GM23338 (cell line): ENCODE measurements at regions not wholly inside any gene's neighbourhood (a gene's known extent, or its start where the extent isn't known, plus 50 kb on each side); places are given as distances from the start of the nearest gene placed in this dataset.

Experiments used
- ATAC-seq: fragments of 200-7000 bp; cut with Tn5 transposase; 3 replicates; pipeline ENCODE4 v1.9.1; 2020
- DNase-seq: peaks from one replicate; pipeline ENCODE4 v3.0.0-alpha.2; 2015; ENCODE audit warnings: low spot score
- H2AFZ ChIP-seq: fragments of 200-600 bp; sonication (generic); 2 replicates; pipeline ENCODE4 v1.8.0; 2016; ENCODE audit warnings: antibody characterized with exemption, mild to moderate bottlenecking, moderate library complexity
- H3F3A ChIP-seq: fragments of 200-600 bp; sonication (generic); replicated peaks from 2 replicates; pipeline ENCODE4 v1.8.0; 2017; ENCODE audit warnings: antibody characterized with exemption, mixed run types, low read depth
- H3K27ac ChIP-seq: fragments of 200-600 bp; sonication (generic); 2 replicates; pipeline ENCODE4 v1.6.1; 2016; ENCODE audit warnings: low read depth
- H3K27me3 ChIP-seq: fragments of 200-600 bp; sonication (generic); 2 replicates; pipeline ENCODE4 v1.8.0; 2016; ENCODE audit warnings: mild to moderate bottlenecking, mixed run types, moderate library complexity; ENCODE audit not compliant: insufficient read depth
- H3K36me3 ChIP-seq: fragments of 200-600 bp; sonication (generic); 2 replicates; pipeline ENCODE4 v1.8.0; 2016; ENCODE audit warnings: mild to moderate bottlenecking; ENCODE audit not compliant: insufficient read depth
- H3K4me1 ChIP-seq: fragments of 200-600 bp; sonication (generic); 2 replicates; pipeline ENCODE4 v1.8.0; 2016; ENCODE audit warnings: mild to moderate bottlenecking, moderate library complexity; ENCODE audit not compliant: insufficient read depth
- H3K4me2 ChIP-seq: fragments of 200-600 bp; sonication (generic); 2 replicates; pipeline ENCODE4 v1.7.1; 2017; ENCODE audit warnings: mixed run types
- H3K4me3 ChIP-seq: fragments of 200-600 bp; sonication (generic); 2 replicates; pipeline ENCODE4 v1.6.1; 2016; ENCODE audit warnings: mixed run types
- H3K79me2 ChIP-seq: fragments of 200-600 bp; sonication (generic); replicated peaks from 2 replicates; pipeline ENCODE4 v1.8.0; 2017; ENCODE audit warnings: mild to moderate bottlenecking; ENCODE audit not compliant: insufficient read depth
- H3K9me2 ChIP-seq: fragments of 200-600 bp; sonication (generic); 2 replicates; pipeline ENCODE4 v1.8.0; 2017; ENCODE audit not compliant: insufficient read depth
- H4K20me1 ChIP-seq: fragments of 200-600 bp; sonication (generic); replicated peaks from 2 replicates; pipeline ENCODE4 v1.8.0; 2017; ENCODE audit warnings: mild to moderate bottlenecking; ENCODE audit not compliant: insufficient read depth
- H3K27ac Mint-ChIP-seq: 2 replicates; pipeline ENCODE4 v1.8.0; 2020; ENCODE audit warnings: inconsistent platforms, mild to moderate bottlenecking, moderate library complexity, mixed read lengths
- H3K27me3 Mint-ChIP-seq: 3 replicates; pipeline ENCODE4 v1.8.0; 2022; ENCODE audit warnings: low read depth, mild to moderate bottlenecking, moderate library complexity, mixed read lengths, inconsistent platforms; ENCODE audit not compliant: insufficient read depth, poor library complexity
- H3K36me3 Mint-ChIP-seq: 3 replicates; pipeline ENCODE4 v1.8.0; 2021; ENCODE audit warnings: low read depth, mild to moderate bottlenecking, inconsistent platforms, moderate library complexity, mixed read lengths
- H3K4me1 Mint-ChIP-seq: 3 replicates; pipeline ENCODE4 v1.8.0; 2020; ENCODE audit warnings: mild to moderate bottlenecking, inconsistent platforms, mixed read lengths
- H3K4me3 Mint-ChIP-seq: 3 replicates; pipeline ENCODE4 v1.8.0; 2021; ENCODE audit warnings: moderate library complexity, mild to moderate bottlenecking, inconsistent platforms, mixed read lengths
- H3K9me3 Mint-ChIP-seq: 3 replicates; pipeline ENCODE4 v1.8.0; 2020; ENCODE audit warnings: moderate library complexity, mild to moderate bottlenecking, inconsistent platforms, mixed read lengths
- CREB1 ChIP-seq: fragments of 250-450 bp; sonication (Bioruptor Pico); IDR thresholded peaks from 2 replicates; pipeline ENCODE4 v1.5.0; 2020; ENCODE audit warnings: low read depth, mild to moderate bottlenecking, moderate library complexity
- EZH2 ChIP-seq: fragments of 200-600 bp; sonication (generic); IDR thresholded peaks from one replicate; pipeline ENCODE4 v1.8.0; 2017; ENCODE audit warnings: antibody characterized with exemption, mild to moderate bottlenecking, low read depth; ENCODE audit not compliant: unreplicated experiment
- EZH2phosphoT487 ChIP-seq: fragments of 200-600 bp; sonication (generic); IDR thresholded peaks from one replicate; pipeline ENCODE4 v1.8.1; 2018; ENCODE audit warnings: antibody characterized with exemption; ENCODE audit not compliant: unreplicated experiment
- JUNB ChIP-seq: IDR thresholded peaks from one replicate; pipeline ENCODE4 v1.6.1; 2016; ENCODE audit warnings: antibody characterized with exemption; ENCODE audit not compliant: unreplicated experiment
- NANOG ChIP-seq: IDR thresholded peaks from 2 replicates; pipeline ENCODE4 v1.6.1; 2016; ENCODE audit warnings: antibody characterized with exemption, borderline replicate concordance
- POLR2AphosphoS5 ChIP-seq: IDR thresholded peaks from 2 replicates; pipeline ENCODE4 v1.6.1; 2016; ENCODE audit warnings: antibody characterized with exemption, low read depth
- STAT1 ChIP-seq: IDR thresholded peaks from one replicate; pipeline ENCODE4 v1.6.1; 2016; ENCODE audit warnings: antibody characterized with exemption; ENCODE audit not compliant: unreplicated experiment
- ZNF114 ChIP-seq: fragments of 250-450 bp; sonication (Bioruptor Pico); IDR thresholded peaks from 2 replicates; pipeline ENCODE4 v1.5.0; 2020; ENCODE audit warnings: mild to moderate bottlenecking, moderate library complexity
- ZNF331 ChIP-seq: fragments of 250-450 bp; sonication (Bioruptor Pico); IDR thresholded peaks from 2 replicates; pipeline ENCODE4 v1.5.0; 2020; ENCODE audit warnings: low read depth, mild to moderate bottlenecking, moderate library complexity
- TF ChIP-seq, protein P1 (sequence below), 2 experiments: fragments of 200-600 bp in 1 of 2; sonication (generic) in 1 of 2; conservative IDR thresholded peaks; 2 replicates each; pipeline versions ENCODE4 v1.5.1 to v1.6.1; 2016 to 2017; ENCODE audit warnings: antibody characterized with exemption in 2 of 2, low read depth in 2 of 2, mild to moderate bottlenecking in 2 of 2, moderate library complexity in 1 of 2
- TF ChIP-seq, protein P2 (sequence below): fragments of 250-450 bp; sonication (Bioruptor Pico); IDR thresholded peaks from 2 replicates; pipeline ENCODE4 v1.5.0; 2020; ENCODE audit warnings: mild to moderate bottlenecking, moderate library complexity
- TF ChIP-seq, protein P3 (sequence below): IDR thresholded peaks from one replicate; pipeline ENCODE4 v1.6.1; 2018; ENCODE audit warnings: antibody characterized with exemption; ENCODE audit not compliant: unreplicated experiment

DNA sequence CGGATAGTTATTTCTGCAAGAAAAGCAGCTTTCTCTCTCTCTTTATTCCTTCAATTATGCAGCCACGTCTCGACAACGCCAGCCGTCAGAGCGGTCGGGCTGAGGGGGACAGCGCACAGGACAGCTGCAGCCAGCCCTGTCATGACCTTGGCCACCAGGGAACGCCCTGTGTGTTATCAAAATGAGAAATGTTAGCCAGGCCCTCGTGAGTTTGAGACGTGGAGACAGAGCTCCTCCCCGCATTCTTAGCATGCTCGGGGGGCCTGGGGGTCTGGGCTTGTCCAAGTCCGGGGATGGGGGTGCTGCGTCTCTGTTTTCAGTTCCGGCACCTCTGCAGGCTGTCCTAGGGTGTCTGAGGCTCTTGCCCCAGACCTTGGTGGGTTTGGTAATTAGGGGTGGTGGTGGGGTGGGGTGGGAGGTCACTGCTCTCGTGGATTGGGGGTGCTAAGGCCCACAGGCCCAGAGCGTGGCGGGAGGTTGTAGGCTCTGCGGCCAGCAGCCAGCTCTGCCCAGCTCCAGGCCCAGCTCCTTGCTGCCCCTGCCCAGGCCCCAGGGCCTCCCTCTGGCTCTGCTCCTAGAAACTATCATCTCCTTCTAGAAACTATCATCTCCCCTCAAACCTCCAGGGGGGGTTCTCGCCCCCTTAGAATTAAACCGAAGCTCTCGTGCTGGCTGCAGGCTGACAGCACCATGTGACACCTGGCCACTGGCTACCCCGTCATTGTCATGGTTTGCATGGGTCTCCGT, 54.3 kb upstream of the GATA5 start:
- H4K20me1 ChIP-seq, result no peaks in the 10 kb centered on the region
- ATAC-seq (no peak), DNase-seq (no peak)
- H3K36me3 ChIP-seq, result no peaks in the 10 kb centered on the region
- TF ChIP-seq EZH2phosphoT487 (no peak), POLR2AphosphoS5 (no peak), JUNB (no peak), NANOG (no peak), EZH2 (no peak), CREB1 (no peak), STAT1 (no peak), ZNF114 (no peak), ZNF331 (CRISPR knock-in tag) (no peak)
- TF ChIP-seq, protein P1, sequence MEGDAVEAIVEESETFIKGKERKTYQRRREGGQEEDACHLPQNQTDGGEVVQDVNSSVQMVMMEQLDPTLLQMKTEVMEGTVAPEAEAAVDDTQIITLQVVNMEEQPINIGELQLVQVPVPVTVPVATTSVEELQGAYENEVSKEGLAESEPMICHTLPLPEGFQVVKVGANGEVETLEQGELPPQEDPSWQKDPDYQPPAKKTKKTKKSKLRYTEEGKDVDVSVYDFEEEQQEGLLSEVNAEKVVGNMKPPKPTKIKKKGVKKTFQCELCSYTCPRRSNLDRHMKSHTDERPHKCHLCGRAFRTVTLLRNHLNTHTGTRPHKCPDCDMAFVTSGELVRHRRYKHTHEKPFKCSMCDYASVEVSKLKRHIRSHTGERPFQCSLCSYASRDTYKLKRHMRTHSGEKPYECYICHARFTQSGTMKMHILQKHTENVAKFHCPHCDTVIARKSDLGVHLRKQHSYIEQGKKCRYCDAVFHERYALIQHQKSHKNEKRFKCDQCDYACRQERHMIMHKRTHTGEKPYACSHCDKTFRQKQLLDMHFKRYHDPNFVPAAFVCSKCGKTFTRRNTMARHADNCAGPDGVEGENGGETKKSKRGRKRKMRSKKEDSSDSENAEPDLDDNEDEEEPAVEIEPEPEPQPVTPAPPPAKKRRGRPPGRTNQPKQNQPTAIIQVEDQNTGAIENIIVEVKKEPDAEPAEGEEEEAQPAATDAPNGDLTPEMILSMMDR (conservative IDR thresholded peaks at IDR 0.05; ENCODE audit: low read depth in 2 of 2), result no peak
- TF ChIP-seq, protein P2, sequence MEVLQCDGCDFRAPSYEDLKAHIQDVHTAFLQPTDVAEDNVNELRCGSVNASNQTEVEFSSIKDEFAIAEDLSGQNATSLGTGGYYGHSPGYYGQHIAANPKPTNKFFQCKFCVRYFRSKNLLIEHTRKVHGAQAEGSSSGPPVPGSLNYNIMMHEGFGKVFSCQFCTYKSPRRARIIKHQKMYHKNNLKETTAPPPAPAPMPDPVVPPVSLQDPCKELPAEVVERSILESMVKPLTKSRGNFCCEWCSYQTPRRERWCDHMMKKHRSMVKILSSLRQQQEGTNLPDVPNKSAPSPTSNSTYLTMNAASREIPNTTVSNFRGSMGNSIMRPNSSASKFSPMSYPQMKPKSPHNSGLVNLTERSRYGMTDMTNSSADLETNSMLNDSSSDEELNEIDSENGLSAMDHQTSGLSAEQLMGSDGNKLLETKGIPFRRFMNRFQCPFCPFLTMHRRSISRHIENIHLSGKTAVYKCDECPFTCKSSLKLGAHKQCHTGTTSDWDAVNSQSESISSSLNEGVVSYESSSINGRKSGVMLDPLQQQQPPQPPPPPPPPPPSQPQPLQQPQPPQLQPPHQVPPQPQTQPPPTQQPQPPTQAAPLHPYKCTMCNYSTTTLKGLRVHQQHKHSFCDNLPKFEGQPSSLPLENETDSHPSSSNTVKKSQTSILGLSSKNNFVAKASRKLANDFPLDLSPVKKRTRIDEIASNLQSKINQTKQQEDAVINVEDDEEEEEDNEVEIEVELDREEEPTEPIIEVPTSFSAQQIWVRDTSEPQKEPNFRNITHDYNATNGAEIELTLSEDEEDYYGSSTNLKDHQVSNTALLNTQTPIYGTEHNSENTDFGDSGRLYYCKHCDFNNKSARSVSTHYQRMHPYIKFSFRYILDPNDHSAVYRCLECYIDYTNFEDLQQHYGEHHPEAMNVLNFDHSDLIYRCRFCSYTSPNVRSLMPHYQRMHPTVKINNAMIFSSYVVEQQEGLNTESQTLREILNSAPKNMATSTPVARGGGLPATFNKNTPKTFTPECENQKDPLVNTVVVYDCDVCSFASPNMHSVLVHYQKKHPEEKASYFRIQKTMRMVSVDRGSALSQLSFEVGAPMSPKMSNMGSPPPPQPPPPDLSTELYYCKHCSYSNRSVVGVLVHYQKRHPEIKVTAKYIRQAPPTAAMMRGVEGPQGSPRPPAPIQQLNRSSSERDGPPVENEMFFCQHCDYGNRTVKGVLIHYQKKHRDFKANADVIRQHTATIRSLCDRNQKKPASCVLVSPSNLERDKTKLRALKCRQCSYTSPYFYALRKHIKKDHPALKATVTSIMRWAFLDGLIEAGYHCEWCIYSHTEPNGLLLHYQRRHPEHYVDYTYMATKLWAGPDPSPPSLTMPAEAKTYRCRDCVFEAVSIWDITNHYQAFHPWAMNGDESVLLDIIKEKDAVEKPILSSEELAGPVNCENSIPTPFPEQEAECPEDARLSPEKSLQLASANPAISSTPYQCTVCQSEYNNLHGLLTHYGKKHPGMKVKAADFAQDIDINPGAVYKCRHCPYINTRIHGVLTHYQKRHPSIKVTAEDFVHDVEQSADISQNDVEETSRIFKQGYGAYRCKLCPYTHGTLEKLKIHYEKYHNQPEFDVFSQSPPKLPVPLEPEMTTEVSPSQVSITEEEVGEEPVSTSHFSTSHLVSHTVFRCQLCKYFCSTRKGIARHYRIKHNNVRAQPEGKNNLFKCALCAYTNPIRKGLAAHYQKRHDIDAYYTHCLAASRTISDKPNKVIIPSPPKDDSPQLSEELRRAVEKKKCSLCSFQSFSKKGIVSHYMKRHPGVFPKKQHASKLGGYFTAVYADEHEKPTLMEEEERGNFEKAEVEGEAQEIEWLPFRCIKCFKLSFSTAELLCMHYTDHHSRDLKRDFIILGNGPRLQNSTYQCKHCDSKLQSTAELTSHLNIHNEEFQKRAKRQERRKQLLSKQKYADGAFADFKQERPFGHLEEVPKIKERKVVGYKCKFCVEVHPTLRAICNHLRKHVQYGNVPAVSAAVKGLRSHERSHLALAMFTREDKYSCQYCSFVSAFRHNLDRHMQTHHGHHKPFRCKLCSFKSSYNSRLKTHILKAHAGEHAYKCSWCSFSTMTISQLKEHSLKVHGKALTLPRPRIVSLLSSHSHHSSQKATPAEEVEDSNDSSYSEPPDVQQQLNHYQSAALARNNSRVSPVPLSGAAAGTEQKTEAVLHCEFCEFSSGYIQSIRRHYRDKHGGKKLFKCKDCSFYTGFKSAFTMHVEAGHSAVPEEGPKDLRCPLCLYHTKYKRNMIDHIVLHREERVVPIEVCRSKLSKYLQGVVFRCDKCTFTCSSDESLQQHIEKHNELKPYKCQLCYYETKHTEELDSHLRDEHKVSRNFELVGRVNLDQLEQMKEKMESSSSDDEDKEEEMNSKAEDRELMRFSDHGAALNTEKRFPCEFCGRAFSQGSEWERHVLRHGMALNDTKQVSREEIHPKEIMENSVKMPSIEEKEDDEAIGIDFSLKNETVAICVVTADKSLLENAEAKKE (CRISPR knock-in tag), result no peak
- TF ChIP-seq, protein P3, sequence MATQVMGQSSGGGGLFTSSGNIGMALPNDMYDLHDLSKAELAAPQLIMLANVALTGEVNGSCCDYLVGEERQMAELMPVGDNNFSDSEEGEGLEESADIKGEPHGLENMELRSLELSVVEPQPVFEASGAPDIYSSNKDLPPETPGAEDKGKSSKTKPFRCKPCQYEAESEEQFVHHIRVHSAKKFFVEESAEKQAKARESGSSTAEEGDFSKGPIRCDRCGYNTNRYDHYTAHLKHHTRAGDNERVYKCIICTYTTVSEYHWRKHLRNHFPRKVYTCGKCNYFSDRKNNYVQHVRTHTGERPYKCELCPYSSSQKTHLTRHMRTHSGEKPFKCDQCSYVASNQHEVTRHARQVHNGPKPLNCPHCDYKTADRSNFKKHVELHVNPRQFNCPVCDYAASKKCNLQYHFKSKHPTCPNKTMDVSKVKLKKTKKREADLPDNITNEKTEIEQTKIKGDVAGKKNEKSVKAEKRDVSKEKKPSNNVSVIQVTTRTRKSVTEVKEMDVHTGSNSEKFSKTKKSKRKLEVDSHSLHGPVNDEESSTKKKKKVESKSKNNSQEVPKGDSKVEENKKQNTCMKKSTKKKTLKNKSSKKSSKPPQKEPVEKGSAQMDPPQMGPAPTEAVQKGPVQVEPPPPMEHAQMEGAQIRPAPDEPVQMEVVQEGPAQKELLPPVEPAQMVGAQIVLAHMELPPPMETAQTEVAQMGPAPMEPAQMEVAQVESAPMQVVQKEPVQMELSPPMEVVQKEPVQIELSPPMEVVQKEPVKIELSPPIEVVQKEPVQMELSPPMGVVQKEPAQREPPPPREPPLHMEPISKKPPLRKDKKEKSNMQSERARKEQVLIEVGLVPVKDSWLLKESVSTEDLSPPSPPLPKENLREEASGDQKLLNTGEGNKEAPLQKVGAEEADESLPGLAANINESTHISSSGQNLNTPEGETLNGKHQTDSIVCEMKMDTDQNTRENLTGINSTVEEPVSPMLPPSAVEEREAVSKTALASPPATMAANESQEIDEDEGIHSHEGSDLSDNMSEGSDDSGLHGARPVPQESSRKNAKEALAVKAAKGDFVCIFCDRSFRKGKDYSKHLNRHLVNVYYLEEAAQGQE, result no peak
- Mint-ChIP-seq H3K9me3 (no peaks in the 10 kb centered on the region), H3K4me3 (no peak overlapping the region; the same call in 2 of the 3 replicates), H3K27me3 (peaks cover 9% of the 10 kb centered on the region), H3K36me3 (no peaks in the 10 kb centered on the region), H3K27ac (peak overlapping the region; percentile 69; the same call in 1 of the 2 replicates), H3K4me1 (peaks cover 3% of the 10 kb centered on the region)
- no peaks in the 10 kb centered on the region for H3K9me2 ChIP-seq
- H3K4me2 ChIP-seq, result no peak overlapping the region
- no peak overlapping the region for H3K27ac ChIP-seq
- H3K27me3 ChIP-seq, result no peaks in the 10 kb centered on the region
- no peaks in the 10 kb centered on the region for H3F3A ChIP-seq
- H3K4me3 ChIP-seq, result no peak overlapping the region
- no peak overlapping the region for H2AFZ ChIP-seq
- H3K4me1 ChIP-seq, result peaks cover under 1% of the 10 kb centered on the region; the same call in 1 of the 2 replicates
- no peaks in the 10 kb centered on the region for H3K79me2 ChIP-seq
